ENCODE measurements at regions not wholly inside any gene's neighbourhood (a gene's known extent, or its start where the extent isn't known, plus 50 kb on each side); places are given as distances from the start of the nearest gene placed in this dataset.

GRCh38 chr5:36382890-36383289 is 81.2 kb upstream of the RANBP3L start:
- no peaks in the 10 kb centered on the region for H3K36me3 ChIP-seq (ENCODE audit: control insufficient read depth in 2 of 2, insufficient read depth in 2 of 2, low read length in 1 of 2)
- no TSS peak for BruUV-seq (replicated peaks)
- in situ Hi-C loops (cut with MboI): no loop called here
- no peaks in the 10 kb centered on the region for H4K20me1 ChIP-seq (ENCODE audit: control insufficient read depth, insufficient read depth)
- ChIA-PET CTCF (no interaction called here), POLR2A (no interaction called here), SMC1A (ENCODE audit: uncharacterized antibody, unreplicated experiment) (no interaction called here), RAD21 (ENCODE audit: unreplicated experiment) (no interaction called here)
- H3K9me3 ChIP-seq (replicated peaks; ENCODE audit: control insufficient read depth, insufficient read depth, low read length): no peaks in the 10 kb centered on the region
- FAIRE-seq: no peak
- H3K4me3 ChIP-seq: no peak overlapping the region
- H3K27ac ChIP-seq (ENCODE audit: control insufficient read depth, insufficient read depth): no peak overlapping the region
- TF ChIP-seq SMC3 (IDR thresholded peaks at IDR 0.05; ENCODE audit: borderline replicate concordance, low read length) (no peak), LARP7 (IDR thresholded peaks at IDR 0.05) (no peak), SPI1 (IDR thresholded peaks at IDR 0.05; ENCODE audit: borderline replicate concordance, insufficient read depth, low read depth, low read length) (no peak), SMAD1 (IDR thresholded peaks at IDR 0.05; ENCODE audit: low read depth, partially characterized antibody) (no peak), SUPT20H (IDR thresholded peaks at IDR 0.05; ENCODE audit: borderline replicate concordance, control insufficient read depth, low read depth, low read length) (no peak), FOXK2 (IDR thresholded peaks at IDR 0.05) (no peak), MAX (IDR thresholded peaks at IDR 0.05; ENCODE audit: low read depth, low read length) (no peak), ATF7 (IDR thresholded peaks at IDR 0.05; ENCODE audit: low read depth) (no peak), POLR2AphosphoS2 (IDR thresholded peaks at IDR 0.05; ENCODE audit: low read depth, low read length) (no peak), SRF (IDR thresholded peaks at IDR 0.05; ENCODE audit: low read depth in 2 of 2, low read length in 2 of 2) (no peak), HDGF (IDR thresholded peaks at IDR 0.05) (no peak), SKIL (IDR thresholded peaks at IDR 0.05; ENCODE audit: low read depth, poor library complexity, severe bottlenecking) (no peak), CTCF (IDR thresholded peaks at IDR 0.05 in 2 of 3, conservative IDR thresholded peaks at IDR 0.05 in 1 of 3; ENCODE audit: control insufficient read depth in 2 of 3, extremely low read depth in 1 of 3, insufficient read depth in 1 of 3, low read depth in 3 of 3, low read length in 3 of 3) (no peak), E2F8 (IDR thresholded peaks at IDR 0.05; ENCODE audit: low read depth, partially characterized antibody) (no peak), BCL11A (IDR thresholded peaks at IDR 0.05; ENCODE audit: low read depth, low read length) (no peak)
- WGBS (ENCODE audit: insufficient coverage, insufficient replicate concordance, low lambda C conversion rate, missing lambda C conversion rate): 0% methylated on average over 2 of the region's 2 CpGs
- H3K9ac ChIP-seq (ENCODE audit: control insufficient read depth, insufficient read depth, low read length): no peak overlapping the region
- DNase-seq (ENCODE audit: low read depth, low spot score): no peak
- no peaks in the 10 kb centered on the region for H3K79me2 ChIP-seq (ENCODE audit: control insufficient read depth, insufficient read depth, low read length)
- no peak overlapping the region for H2AFZ ChIP-seq (ENCODE audit: control insufficient read depth, low read depth, low read length)
- no peak overlapping the region for H3K4me2 ChIP-seq (ENCODE audit: control insufficient read depth, insufficient read depth)
- ATAC-seq: no peak
- no peaks in the 10 kb centered on the region for H3K27me3 ChIP-seq (replicated peaks in 1 of 2; ENCODE audit: control insufficient read depth in 2 of 2, insufficient read depth in 2 of 2, low read length in 1 of 2)
- intact Hi-C loops (cut with micrococcal nuclease; ENCODE audit: unreplicated experiment): no loop called here
- no peaks in the 10 kb centered on the region for H3K4me1 ChIP-seq (ENCODE audit: control insufficient read depth, insufficient read depth, low read length)
